GM12875 (cell line): ENCODE measurements at regions not wholly inside any gene's neighbourhood (a gene's known extent, or its start where the extent isn't known, plus 50 kb on each side); places are given as distances from the start of the nearest gene placed in this dataset.

ENCODE experiments used
- H3K4me3 ChIP-seq: one replicate; pipeline ENCODE4 v1.5.1; 2011; ENCODE audit warnings: low read depth, low read length, control low read depth
- TF ChIP-seq, protein P1 (sequence below): IDR thresholded peaks from 2 replicates; pipeline ENCODE4 v1.5.1; 2011; ENCODE audit warnings: low read depth, mild to moderate bottlenecking, control low read depth, inconsistent platforms, low read length, moderate library complexity, borderline replicate concordance; ENCODE audit not compliant: insufficient read depth

DNA sequence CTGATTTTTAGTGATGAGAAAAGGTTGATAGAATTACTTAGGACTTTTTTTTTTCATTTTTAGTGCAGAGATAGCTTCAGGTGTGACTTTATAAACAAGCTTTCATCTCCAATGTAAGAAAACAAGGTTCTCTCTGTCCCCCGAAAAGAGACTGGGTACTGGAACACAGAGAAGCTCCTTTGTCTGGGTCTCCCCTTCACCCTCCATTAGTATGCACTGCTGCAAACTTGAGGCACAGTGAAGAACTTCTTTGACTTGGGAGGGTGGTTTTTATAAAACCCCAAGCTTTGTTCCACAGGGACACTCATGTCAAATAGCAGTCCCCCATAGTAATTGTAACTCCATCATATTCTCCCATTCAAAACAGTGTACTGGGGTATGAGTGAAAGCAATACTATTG, 93.5 kb upstream of the SOX2 start:
- TF ChIP-seq, protein P1, sequence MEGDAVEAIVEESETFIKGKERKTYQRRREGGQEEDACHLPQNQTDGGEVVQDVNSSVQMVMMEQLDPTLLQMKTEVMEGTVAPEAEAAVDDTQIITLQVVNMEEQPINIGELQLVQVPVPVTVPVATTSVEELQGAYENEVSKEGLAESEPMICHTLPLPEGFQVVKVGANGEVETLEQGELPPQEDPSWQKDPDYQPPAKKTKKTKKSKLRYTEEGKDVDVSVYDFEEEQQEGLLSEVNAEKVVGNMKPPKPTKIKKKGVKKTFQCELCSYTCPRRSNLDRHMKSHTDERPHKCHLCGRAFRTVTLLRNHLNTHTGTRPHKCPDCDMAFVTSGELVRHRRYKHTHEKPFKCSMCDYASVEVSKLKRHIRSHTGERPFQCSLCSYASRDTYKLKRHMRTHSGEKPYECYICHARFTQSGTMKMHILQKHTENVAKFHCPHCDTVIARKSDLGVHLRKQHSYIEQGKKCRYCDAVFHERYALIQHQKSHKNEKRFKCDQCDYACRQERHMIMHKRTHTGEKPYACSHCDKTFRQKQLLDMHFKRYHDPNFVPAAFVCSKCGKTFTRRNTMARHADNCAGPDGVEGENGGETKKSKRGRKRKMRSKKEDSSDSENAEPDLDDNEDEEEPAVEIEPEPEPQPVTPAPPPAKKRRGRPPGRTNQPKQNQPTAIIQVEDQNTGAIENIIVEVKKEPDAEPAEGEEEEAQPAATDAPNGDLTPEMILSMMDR = no peak
- no peak overlapping the region for H3K4me3 ChIP-seq

DNA sequence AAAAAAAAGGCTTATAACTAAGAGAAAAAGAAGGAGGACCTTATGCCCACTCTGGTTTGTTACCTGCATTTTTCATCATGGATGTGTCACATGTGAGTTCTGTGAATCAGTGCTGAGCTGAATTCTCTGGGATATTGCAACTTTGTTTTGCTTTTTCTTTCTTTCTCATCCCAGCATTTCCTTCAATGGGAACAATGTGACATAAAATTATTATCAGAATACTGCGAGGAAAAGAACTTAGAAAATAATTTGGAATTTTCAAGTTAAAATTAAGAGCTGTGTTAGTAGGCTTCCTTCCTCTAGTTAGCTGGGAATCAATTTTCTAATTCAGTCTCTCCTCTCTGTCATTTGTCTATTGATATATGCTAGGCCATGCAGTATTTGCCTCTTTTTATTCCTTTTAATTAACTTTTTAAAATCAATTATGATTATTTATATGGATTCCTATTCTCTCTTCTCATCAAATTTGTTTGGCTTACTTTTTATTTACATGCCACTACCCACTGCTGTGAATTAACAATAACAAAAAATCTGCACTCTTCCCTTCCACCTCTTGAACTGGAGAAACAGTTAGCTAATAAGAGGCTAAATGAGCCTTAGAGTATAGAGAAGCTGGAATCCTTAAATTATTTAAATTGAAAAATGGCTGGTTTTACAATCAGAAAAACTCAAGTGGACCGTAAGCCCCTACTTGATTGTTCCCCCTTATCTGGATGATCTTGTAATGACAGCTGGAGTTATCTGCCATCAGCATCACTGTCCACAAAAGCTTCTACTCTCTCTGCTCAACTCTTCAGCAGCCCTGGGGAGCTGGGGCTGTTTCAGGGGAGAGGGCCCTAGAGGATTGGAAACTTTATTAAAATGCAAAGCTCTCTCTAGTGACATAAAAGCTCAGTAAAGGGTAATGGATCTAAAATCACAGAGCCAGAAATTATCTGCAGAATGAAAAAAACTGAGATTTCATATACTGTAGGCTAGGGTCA, 95.3 kb upstream of the SOX2 start:
- no peak overlapping the region for H3K4me3 ChIP-seq
- TF ChIP-seq, protein P1 = no peak

DNA sequence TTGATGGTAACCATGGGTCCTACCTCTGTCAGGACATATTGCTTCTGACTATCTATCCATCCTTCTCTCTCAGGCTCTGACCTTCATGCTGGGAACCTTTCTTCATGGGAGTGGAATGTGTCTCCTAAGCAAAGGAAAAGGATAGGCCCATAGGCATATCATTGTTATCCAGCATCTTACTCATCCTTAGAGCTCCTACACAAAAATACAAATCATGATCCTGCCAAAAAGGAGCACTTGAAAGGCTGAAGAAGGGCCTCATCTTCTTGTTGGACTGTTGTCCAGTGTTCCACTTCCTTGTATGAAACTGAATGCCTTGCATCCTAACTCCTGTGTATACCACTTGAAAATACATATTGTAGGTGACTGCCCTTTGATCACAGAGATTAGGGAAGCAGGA, 96.1 kb upstream of the SOX2 start:
- no peak overlapping the region for H3K4me3 ChIP-seq
- TF ChIP-seq, protein P1 = no peak

DNA sequence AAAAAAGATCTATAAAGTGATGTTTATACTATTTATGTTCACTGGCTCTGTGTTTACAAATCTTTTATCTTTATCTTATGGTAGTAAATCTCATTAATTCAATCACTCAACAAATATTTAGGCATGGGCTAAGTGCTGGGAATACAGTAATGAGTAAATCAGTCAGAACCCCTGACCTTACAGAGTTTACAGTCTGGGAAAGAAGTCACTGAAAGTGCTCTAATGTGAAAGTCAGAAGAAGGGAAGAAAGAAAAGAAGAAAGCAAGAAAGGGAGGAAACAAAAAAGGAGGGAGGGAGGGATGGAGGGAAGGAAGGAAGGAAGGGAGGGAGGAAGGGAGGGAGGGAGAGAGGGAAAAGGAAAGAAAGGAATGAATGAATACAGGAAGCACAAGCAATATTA, 96.8 kb upstream of the SOX2 start:
- TF ChIP-seq, protein P1 = no peak
- H3K4me3 ChIP-seq = no peak overlapping the region

DNA sequence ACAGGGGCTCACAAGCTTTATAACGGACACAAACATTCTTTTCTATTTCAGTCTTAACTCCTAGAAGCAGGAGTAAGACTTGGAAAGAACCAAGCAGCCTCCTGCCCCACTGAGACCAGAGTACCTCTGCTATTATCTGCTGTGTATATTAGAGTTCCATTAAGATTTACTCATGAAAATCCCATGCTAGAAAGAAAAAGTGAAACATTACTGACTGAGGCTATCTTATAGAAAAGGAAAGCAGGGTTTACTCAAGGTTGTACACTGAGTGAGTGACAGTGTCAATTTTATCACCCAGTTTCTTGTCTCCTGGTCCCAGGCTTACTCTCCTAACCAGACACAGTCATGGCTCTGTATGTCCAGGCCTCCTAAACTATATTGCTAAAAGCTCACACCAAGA, 97.9 kb upstream of the SOX2 start:
- TF ChIP-seq, protein P1 = no peak
- no peak overlapping the region for H3K4me3 ChIP-seq

DNA sequence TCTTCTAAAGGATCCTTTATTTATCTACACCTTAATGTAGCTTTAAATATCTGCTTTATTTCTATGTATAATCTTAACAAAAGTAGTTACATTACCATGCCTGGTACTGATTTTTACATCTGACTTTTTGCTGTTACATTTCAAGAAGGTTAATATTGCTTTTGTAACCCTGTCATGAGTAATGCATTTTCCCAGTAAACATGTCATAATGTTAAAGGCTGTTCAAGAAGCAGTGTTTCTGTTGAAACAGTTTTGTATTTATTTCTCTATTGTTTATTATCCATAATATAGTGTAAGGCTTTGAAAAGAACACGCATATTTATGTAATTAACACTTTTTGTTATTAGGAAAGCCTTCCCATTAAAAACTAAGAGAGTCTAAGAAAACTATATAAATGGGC, 98.5 kb upstream of the SOX2 start:
- no peak overlapping the region for H3K4me3 ChIP-seq
- TF ChIP-seq, protein P1 = no peak

DNA sequence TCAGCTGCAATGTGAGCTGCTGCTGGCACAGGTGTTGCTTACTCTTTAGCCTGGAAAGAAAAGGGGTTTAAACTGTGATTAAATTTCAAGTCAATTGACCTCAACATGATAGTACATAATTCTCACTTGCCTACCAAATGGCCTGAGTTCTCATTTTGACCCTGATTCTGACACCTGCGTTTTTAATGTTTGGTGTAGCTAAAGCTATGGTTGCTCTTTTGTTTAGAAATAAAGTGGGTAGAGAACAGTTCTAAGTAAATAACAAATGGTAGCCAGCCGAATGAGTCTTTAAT, 100.8 kb upstream of the SOX2 start:
- no peak overlapping the region for H3K4me3 ChIP-seq
- TF ChIP-seq, protein P1 = no peak
